Stimulated activated CD8-positive, alpha-beta memory T cell treated with anti-CD3 and anti-CD28 coated beads, Interleukin-2, amount 100 ng/mL, for 1 hour (primary cell): ENCODE measurements at regions not wholly inside any gene's neighbourhood (a gene's known extent, or its start where the extent isn't known, plus 50 kb on each side); places are given as distances from the start of the nearest gene placed in this dataset.

Source experiments
- DNase-seq, 2 donors: peaks; one replicate each; pipeline ENCODE4 v3.0.0-alpha.2; 2020; ENCODE audit warnings: low read depth in 2 of 2

DNA sequence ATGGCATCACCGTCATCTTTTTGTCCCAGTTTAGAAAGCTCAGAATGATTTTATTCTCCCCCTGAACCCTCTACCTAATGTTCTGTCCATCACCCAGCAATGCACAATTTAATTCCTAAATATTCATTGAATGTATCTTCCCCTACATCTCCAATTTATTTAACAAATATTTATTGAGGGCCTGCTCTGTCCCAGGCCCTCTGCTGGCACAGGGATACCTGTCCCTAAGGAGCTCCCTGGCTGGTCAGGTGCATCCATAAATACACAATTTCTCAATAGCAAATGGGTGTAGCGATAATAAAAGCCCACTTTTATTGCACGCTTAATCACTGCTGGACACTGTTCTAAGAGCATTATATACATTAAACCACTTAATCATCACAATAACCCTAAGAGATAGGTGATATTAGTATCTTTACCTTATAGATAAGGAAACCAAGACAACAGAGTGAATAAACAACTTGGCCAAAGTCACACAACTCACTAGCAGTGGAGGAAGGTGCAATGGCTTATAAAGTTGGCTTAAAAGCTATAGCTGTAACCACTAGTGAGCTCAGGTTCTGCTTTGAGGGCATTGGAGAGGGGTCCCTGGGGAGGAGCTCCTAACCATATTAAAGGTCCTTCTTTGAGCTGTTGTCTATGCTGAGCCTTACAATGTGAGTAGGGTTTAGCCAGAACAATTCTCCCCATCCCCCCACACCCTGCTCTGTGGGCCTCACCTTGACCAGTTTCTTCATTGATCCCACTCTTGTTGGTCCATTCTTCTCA is 126.3 kb upstream of the JUN start:
- no peak for DNase-seq

DNA sequence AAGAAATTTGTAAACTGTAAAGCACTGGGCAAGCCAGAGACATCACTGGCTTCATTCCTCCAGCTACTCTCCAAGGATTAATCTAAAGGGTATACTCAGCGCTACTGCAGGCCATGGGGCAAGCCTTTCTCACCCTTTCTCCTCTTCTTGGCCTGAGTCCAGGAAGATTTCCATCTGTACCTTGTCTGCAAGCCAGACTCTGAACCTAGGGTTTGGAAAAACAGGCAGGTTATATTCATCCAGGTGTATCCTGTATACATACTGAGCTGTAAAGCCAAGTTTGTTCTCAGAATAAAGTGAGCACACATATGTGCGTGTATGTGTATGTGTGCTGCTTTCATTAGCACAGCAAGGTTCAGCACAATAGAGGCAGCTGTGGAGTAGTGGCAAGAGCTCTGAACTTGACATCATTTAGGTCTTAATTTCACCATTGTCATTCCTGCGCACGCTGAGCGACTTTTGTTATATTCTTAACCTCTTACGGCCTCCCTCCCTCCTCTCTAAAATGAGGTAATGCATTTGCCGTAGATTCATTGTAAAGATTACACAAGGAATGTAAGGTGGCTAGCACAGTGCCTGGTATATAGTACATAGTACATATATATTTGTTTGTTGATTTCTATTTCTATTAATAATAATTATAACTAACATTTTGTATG is 128.1 kb upstream of the JUN start:
- DNase-seq: no peak

DNA sequence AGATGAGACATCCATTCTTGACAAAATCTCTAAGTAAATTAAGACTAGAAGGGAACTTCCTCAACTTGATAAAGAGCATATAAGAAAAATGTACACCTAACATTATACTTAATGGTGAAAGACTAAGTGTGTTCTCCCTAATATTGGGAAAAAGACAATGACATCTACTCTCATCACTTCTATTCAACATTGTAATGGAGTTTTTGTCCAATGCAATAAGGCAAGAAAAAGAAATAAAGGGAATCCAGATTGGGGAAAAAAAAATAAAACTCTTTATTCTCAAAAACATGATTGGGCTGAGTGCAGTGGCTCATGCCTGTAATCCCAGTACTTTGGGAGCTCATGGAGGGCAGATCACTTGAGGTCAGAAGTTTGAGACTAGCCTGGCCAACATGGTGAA is 131.1 kb upstream of the JUN start:
- DNase-seq: no peak

DNA sequence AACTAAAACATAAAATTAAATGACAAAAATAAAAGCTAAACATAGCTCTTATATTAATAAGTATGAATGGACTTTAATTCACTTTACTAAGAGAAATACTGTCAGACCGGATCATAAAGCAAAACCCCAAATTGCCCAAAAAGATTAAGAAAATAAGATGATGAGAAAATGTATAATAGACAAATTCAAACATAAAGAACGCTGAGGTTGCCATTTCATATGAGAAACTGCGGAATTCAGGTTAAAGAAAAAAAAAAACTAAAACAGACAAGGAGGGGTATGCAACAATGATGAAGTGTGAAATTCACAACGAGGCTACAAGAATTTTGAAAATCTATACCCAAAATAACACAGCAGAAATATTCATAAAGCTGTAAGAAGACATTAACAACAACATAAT is 133.6 kb upstream of the JUN start:
- no peak for DNase-seq

DNA sequence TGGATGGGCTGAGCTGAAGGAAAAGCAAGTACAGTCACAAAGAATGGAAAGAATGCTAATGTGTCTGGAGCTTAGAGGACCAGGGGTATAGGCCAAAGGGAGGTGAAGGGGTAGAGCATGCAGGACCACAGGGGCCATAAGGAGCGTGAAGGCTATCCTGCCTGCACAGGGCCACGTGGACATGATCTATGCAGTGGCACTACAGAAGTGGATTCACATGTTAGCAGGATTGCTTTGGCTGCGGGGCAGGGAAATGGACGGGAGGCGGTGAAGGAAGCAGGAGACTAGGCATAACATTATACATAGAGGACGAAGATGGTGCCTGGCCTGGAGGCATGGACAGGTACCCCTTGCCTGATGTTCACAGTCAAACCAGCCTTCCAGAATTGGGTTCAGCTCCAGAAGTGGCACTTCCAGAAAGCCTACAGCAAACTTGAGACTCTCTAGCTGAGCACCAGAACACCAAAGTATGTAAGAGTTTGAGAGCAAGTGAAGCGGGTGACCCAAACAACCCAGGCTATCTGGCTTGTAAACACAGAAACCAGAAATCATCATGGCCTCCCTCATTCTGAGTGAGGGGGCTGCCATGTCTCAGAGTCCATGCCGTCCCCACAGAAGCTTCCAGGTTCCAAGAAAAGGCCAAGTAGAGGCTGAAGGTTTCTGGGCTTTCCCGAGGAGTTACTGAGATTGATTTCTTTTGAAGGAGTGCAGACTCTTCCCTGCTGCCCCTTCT is 135.5 kb upstream of the JUN start:
- DNase-seq: no peak

DNA sequence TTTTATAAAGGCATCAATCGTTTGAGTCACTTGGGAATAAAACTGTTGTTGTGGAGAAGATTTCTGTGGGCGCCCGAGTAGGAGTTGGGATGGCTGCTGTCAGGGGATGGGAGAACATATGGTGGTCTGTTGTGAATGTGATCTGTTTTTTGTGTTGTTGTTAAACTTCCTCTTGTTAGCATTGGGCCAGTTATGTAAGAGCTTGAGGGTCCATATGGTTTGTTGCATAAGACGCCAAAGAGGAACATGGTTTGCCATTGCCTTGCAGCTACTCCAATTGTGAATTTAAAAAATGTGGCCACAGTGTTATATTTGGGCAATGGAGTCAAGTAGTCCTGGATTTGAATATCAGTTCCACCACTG is 136.1 kb upstream of the JUN start:
- no peak for DNase-seq

DNA sequence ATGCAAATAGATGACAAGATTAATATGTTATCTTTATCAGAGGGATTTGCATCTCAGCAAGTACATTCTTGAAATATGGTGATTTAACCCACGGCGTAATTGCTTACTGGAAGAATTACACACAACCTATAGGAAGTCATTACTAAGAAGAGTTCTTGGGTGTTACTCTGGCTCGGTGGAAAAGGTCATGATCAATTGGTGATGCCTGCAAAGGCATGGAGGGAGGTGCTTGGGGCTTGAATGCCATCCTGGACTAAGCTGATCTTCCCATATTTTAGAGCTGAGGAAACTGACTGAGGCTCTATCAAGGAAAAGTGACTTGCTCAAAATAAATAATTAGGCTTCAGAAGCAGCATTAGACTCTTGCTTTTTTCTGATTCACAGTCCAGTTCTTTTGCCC is 137.5 kb upstream of the JUN start:
- no peak for DNase-seq

DNA sequence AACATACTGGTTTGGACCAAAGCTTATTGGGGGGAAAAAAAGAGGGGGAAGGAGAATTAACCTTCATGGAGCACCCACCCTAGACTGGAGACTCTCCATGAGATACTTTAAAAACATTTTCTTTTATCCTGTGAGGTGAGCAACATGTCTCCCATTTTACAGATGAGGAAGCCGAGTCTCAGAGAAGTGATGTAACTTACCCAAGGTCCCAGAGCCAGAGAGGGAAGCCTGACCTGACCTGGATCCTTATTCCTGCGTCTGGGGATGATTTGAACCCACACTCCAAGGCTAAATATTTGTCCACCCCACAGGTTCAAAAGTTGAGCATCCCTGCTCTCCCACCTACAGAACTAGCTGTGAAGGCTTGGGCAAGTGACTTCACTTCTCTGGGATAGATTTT is 137.9 kb upstream of the JUN start:
- no peak for DNase-seq

DNA sequence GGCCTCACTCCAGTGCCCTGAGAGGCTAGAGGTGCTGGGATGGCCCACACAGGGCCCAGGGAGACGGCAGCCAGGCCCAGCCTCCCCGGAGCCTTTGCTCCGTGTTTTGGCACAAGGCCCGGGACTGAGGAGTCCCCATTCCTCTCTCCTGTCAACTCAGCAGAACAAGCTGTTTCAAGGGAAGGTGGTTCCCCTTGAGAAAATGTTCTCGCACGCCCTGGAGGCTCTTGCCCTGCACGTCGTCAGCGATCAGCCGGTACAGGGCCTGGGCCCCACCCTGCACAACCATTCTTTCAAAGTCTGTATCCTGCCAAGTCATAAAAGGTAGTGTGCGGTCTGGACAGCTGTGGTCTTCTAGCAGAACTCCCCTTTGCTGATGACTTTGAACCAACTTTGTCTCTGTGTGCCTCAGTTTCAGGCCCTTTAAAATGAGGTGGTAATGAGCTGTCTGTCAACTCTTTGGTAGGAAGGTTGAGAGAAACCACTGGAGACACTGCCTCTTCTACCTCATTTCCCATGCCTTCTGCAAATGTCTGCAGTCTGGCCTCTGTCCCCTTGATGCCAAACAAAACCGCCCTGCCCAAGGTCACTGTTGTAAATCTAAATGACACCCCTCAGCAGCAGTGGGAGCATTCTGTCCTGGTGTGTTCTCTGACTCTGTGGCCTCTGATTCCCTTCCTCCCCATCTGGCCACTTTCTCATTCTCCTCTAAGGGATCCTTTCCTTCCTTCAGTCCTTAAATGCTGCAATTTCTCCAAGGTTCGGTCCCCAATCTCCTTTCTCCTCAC is 138.6 kb upstream of the JUN start:
- no peak for DNase-seq

DNA sequence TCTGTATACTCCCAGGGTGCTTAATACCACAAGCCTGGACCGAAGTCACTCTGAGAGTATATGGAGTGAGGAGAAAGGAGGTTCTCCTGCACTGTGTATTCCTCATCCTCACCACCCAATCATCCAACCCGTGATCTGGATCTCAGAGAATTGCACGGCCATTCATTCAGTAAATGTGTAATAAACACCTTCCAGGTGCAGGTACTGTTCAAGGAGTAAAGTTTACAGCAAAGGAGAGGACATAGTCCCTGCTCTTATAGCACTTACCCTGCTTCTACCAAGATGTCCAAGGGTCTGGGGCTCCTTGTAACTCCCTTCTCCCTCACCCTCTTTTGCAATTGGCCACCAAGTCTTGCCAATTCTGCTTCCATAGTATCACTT is 139.2 kb upstream of the JUN start:
- no peak for DNase-seq

DNA sequence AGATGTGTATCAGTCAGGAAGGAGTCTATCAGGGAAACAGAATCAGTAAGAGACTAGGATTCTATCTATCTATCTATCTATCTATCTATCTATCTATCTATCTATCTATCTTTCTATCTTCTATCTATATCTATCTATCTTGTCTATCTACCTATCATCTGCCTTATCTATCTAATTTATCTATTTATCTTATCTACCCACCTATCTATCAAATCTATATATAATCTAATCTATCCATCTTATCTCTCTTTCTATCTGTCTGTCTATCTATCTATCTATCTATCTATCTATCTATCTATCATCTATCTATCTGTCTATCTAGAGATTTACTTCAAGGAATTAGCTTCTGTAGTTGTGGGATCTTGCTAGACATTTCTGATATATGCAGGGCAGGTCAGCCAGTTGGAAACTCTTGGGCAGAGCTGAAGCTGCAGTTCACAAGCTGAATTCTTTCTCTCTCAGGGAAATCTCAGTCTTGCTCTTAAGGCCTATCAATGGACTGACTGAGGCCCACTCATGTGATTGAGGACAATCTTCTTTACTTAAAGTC is 140.2 kb upstream of the JUN start:
- DNase-seq: no peak

DNA sequence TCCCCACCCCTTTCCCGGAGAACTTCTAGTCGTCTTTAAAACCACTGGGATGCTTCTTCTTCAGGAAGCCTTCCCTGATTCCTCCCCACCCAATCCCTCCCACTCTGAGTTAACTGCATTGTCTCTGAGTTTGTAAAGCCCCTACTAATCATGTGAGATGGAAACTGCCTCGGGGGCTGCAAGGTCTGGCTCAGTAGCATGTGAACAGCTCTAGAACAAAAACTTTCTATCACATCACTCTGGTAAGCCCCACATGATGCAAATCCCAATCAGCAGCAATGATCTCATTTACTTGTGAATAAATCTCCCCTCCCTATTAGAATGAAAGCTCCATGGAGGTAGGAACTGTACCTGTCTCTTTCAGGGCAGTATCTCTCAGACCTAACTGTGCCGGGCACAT is 141.0 kb upstream of the JUN start:
- no peak for DNase-seq

DNA sequence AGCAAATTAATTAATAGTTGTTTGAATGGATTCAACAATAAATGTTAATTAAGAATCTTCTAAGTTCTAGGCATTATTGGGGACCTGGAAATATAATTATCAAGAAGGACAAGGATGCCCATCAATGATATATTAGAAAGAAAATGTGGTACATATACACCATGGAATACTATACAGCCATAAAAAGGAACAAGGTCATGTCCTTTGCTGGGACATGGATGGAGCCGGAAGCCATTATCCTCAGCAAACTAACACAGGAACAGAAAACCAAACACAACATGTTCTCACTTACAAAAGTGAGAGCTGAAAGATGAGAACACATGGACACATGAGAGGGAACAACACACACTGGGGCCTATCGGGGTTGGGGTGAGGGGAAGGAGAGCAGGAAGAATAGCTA is 141.4 kb upstream of the JUN start:
- DNase-seq: no peak

DNA sequence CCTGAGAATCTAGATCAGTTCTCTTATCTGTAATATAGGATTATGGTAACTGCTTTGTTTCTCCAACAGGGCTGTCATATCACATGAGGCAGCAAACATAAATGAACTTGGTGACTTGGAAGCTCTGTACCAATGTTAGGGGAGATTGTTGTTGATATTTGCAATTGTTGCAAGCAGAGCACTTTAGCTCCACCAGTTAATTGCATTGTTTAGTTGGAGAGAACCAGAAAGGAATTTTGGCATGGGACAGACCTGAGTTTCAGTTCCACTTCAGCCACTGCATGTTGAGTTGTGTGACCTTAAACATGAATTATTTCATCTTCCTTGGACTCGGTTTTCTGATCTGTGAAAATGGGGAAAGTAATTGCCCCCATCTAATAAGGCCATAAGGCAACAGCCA is 142.3 kb upstream of the JUN start:
- no peak for DNase-seq

DNA sequence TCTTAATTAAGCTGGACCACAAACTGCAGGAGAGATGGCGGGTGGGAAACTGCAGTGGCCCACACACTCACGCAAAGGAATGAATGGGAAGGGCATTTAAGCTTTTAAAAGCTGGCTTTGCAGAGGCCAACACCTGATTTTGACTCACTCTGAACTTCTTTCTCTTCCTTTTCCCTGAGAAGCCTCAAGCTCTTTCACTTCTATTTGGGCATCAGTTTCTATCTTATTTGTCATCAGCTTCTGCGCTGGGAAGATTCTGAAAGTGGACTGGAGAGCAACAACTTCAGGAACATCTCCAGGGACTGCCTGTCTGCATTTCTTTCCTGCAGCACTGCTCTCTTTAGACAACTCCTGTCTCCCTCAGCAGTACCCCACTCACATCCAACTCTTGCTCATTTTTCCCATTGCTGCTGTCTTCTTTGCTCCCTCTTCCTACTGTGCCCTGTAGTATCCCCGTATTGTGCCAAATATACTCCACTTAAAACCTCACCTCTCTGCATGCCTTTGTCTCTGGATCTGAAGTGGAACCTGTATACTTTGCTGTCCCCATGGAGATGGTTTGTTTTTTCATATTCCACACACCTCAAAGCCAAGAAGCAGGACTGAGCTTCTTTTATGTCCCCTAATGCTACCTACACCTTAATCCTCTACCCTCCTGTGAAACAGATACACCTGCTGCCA is 143.3 kb upstream of the JUN start:
- DNase-seq: no peak

DNA sequence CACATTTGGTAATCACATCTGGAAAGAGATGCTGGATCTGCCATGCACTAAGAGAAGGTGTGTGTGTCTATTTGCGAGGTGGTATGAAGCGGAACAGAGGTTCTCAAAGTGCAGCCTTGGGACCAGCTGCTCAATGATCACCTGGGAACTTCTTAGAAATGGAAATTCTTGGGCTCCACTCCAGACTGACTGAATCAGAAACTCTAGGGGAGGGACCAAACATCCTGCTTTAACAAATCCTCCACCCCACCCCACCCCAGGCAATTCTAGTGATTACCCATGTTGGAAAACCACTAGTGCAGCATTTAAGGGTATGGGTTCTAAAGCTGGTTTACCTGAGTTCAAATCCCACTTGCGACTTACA is 143.9 kb upstream of the JUN start:
- DNase-seq: no peak

DNA sequence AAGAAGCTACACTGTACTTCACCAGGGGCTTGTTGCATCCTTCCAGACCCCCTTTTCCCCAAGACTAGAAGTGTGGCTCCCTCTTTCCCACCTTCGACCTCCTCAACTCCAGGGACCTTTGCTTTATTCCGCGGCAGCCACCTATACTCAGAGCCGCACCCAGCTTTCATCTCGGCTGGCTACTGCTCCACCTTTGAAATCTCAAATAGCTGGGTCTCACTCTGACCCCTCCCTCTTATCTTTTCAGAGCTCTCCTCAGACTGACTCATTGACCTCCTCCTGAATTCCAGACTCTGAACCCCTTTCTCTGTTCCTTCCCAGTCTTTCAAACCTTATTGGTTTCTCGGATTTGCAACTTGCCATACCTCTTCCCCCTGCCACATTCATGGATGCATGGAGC is 144.7 kb upstream of the JUN start:
- DNase-seq: no peak

DNA sequence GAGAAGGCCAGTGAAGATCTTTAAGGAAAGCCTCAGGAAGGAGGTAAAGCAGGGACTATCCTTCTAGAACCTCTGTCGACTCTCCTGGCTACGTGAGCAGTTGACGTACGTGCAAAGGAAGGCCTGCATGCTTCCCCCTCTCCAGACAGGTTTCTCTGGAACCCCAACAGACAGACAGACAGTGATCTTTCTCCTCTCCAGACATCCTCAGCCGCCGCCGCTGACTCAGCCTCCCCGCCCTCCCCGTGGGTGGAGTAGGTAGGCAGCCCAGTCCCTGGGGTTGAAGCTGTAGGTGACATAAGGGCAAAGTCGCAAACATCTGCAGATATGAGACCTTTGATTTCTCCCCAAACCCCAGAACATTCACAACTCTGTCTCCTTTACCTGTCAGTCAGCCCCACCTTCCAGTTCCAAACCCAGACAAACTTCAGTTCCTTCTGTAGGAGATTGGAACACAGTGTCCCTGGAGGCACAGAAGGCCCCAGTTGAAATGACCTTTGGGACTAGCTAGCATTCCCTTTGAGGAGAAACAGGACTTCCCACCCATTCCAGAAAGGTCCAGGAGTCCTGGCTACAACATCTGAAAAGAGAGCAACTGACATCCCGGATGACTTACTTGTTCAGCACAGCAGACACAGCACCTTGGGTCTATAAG is 146.0 kb upstream of the JUN start:
- DNase-seq: peak in 1 of 2 donors; percentile 58

DNA sequence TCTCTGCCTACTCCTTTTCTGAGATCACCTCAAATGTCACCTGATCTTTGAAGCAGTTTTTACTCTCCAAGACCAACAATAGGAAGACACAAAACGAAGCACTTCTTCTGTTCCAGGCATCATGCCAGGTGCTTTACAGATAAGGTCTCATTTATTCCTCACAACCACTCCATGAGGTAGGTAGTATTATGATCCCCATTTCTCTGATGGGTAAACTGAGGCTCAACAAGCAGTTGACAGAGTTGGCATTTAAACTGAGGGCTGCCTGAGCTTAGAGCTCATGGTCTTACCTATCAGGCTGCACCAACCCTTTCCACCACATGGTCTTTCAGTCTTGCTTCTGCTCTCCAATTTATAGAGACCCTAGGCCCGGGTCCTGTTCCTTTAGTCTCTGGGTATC is 147.2 kb upstream of the JUN start:
- no peak for DNase-seq

DNA sequence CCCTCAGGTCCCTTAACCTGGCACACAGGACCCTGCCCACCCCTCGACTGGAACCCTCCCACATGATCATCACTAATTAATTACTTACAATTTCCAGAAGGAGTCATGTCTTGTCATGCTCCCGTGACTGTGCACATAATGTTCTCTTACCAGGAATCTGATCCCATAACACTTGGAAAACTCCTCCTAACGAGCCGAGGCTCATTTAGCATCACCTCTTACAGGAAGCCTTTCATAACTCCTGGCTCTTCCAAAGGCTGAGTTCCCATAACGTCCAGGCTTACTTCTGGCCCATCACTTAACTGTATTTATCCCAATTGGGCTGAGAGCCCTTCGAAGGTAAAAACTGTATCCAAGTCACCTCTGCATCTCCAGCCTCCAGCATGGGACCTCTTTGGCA is 147.9 kb upstream of the JUN start:
- DNase-seq: no peak
